NCI-H146 treated with DMSO at 0.1 percent for 48 hours (cell line): ENCODE measurements at regions not wholly inside any gene's neighbourhood (a gene's known extent, or its start where the extent isn't known, plus 50 kb on each side); places are given as distances from the start of the nearest gene placed in this dataset.
A peak's percentile ranks its signal among the peaks of the same experiment; 100 is the strongest.
"Not testable (repeated sequence)": the region's sequence is repeated elsewhere in the genome, so short reads cannot be mapped to it uniquely, and the experiment has no call there.

Source experiments
- DNase-seq: peaks from one replicate; lab custom pipeline; 2025; ENCODE audit not compliant: unreplicated experiment; lab: John Stamatoyannopoulos, UW

DNA sequence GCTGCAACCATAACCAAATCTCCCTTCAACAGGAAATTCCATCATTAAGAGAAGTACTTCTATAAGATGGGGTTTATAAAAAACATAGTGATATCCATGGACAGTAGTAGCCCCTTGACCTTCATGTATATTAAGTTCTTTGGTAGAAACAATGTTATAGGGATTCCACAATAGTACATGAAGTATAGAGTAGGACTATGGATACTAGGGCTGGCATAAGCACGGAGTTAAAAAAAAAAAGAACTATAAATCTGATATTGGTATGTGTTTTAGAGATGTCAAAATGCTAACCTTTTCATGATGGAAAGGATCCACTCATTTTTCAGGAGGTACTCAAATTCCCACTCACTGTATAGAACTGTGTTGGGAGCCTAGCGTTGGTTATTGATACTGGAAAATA is 337.6 kb downstream of the FGF10 start:
- peak; percentile 12 for DNase-seq

DNA sequence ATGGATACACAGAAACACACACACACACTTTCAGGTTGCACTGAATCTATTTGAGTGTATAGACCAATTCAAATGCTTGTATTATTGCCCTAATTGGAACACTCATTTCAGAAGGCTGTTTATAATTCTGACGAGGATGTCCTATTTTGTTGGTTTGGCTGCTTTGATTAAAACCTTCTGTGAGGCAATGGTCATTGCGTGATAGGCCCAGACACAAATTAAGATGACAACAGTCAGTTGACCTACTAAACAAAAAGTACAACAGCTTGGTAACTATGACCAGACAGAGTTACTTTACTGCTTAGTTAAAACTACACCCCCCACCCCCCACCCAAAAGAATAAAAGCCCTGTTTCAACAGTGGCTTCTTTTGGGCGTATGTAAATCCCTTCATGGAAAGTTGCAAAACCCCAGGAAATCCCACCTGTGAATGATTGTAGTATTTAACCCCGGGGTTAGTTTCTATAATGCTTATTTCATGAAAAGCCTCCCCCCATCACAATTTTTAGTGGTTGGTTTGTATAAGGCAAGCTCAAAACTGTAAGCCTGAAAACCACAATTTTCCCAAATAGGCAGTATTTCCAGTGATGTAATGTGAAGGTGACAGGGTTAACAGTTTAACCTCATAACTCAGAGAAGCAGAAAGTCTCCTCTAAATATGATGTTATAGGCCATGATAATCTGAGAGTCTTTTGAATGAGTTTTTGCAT is 340.8 kb downstream of the FGF10 start:
- DNase-seq, result no peak

DNA sequence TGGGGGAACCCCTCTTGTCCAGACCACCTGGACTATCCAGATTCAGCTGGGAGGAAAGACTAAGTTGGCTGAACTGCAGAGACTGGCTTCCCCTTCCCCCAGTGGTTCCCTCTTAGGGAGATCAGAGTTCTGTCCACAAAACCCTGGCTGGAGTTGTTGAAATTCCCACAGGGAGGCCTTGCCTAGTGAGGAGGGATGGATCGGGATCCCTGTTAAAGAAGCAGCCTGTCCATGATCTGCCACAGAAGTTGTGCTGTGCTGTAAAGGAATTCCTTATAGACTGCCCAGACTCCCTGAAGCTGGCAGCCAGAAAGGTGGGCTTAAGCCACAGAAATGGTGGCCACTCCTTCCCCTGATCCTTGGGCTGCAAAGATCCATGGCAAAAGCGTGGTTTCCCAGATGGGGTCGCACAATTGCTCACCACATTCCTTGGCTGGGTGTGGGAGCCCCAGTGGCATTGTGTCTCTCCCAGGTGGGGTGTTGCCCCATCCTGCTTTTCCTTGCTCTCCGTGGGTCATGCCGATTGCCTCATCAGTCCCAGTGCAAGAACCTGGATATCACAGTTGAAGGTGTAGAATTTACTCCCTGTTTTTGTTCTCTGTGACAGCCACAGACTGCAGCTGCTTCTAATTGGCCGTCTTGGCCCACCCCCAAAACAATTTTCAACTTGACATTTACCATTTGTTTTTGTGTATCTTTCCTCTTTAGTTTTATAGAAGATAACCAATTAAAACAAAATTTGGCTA is 342.4 kb downstream of the FGF10 start:
- no peak for DNase-seq

DNA sequence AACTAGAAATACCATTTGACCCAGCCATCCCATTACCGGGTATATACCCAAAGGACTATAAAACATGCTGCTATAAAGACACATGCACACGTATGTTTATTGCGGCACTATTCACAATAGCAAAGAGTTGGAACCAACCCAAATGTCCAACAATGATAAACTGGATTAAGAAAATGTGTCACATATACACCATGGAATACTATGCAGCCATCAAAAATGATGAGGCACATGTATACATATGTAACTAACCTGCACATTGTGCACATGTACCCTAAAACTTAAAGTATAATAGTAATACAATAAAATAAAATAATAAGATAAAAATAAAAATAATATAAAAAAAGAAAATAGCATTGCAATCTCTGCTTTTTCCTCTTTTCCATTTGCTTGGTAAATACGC is 344.7 kb downstream of the FGF10 start:
- not testable (repeated sequence) for DNase-seq

DNA sequence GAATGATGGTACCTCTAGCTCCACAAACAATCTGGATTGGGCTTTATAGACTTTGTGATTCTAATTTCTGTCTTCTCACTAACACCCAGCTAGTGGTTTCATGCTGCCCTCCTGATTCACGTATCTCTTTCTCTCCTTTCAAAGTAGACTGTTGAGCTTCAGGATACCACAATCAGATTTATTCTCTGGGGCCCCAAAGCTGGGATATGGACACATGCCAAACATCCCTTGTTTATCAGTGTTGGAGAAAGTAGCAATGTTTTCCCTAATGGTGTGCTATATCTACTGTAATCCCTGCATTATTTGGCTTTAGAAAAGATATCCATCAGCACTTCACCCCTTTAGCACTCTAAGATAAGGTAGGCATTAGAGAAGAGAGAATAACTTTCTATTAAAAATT is 361.0 kb downstream of the FGF10 start:
- no peak for DNase-seq

DNA sequence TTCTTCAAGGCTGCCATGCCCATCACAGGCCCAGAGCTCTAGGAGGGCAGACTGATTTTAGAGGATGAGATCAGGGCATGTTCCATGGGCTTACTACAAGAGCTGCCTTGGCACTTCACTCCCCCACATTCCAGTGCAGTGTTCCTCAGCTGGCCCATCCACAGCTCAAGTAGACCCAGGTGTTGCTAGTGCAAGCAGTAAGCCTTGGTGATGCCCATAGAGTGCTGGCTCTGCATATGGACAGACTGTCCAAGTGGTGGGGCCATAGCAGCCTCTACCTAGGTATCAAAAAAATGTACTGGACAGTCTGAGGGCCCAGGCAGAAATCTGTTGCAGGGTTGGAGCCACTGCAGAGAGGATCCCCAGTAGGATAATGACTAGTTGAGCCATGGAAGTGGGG is 366.6 kb downstream of the FGF10 start:
- no peak for DNase-seq

DNA sequence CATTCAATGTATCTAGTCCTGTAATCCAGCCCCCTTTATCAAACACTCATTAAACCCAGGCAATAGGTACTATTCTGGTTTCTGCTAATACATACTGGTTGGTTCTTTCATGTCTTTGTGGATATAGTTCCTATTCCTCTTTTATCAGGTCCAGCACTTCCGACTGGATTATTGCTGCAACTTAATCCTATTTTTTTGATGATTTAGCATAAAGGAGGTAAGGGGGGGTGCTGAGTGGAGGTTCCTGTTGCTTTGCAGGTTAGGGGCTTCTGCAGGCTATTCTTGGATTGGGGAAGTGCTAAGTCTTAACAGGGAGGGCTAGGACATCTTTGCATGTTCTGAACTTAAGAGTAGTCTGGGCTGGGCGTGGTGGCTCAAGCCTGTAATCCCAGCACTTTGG is 377.7 kb downstream of the FGF10 start:
- DNase-seq, result no peak

DNA sequence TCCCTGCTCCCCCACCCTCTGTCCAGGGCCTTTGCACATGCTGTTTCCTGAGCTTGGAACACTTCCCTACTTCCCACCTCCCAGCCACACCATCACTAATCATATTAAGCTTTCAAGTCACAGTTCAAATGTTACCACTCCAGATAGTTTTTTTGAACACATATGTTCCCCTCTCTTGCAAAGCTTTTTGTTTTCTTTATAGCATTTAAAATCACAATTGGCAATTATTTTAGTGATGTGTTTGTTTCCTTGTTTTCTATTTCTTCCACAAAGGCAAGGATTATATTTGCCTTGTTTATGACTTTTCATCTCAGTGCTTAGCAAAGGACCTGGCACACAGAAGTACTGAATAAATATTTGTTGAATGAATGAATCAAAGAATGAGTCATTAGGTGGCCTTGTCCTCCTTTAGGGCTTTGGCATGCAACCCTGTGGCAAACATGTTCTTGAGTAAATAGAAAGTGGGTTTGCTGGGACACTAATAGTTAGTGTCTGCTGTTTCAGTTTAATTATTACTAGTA is 386.8 kb downstream of the FGF10 start:
- no peak for DNase-seq

DNA sequence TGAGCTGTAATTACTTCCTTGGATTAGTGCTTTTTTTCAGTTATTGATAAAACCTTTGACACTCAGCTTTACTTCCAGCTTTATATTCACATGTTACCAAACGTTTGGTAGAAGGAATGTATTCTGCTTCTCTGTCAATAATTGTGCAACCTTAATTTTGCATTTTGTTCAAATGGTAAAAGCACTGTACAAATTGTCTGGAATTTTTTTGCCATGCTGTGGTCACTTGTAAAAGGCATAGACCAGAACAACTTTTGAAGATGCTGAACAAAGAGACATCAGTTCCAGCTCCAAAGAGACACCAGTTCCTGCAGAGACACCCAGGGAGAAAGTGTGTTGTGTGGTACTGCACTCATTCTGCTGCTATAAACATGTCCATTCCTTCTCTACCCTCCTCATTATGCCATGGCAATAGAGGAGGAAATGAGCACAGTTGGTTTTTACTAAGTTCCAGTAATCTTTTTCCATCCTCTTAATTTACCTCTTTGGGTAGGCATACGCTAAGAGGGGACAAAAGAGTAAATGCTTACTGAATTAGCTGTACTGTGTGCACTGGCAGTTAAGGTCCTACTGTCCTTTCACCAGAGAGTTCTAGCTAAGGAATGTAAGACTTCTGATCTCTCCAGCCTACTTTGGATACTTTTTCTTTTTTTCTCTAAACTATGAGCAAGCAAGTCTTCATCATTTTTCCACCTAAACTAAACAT is 387.4 kb downstream of the FGF10 start:
- DNase-seq, result no peak

DNA sequence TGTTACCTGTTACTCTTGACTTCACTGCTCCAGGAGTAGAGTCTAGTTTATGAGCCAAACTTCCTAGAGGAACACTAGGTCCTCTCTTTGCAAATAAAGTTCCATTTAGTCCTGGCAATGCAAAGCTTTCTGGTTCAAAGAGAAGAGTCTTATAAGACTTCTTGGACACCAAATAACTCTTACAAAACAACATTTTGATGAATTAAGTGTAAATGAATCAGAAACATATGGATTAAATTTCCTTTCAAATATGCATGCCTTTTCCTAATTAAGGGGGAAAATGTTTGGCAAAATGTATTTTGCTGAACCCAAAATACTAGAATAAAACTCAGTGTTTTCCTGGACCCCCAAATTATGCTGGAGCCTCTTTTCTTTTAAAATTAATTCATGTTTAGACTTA is 388.0 kb downstream of the FGF10 start:
- DNase-seq, result no peak

DNA sequence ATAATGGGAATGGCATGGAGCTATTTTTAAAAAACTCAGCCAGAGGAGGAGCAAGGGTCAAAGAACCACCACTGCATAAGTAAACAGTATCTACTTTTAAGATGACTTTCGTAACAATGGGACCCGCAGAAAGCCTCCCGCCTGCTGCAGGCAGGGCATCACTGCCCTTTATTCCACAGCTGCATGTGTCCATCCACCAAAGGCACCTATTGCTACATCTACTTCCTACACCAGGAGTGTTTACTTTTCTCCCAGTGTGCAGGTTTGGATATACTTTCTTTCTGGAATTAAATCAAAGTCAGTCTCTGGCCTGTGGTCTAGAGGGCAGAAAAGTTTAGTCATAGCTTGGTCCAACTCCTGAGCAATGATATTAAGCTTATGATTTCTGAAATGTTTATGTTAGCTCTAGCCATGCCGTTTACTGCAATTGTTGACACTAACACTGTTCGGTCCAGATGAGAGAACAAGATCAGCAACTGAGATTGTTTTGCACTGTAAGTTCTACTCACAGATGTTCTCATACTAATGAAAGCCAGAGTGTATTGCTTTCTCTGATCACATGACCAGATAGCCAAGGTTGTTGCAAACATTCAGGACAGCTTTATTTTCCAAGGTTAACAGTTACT is 391.5 kb downstream of the FGF10 start:
- no peak for DNase-seq

DNA sequence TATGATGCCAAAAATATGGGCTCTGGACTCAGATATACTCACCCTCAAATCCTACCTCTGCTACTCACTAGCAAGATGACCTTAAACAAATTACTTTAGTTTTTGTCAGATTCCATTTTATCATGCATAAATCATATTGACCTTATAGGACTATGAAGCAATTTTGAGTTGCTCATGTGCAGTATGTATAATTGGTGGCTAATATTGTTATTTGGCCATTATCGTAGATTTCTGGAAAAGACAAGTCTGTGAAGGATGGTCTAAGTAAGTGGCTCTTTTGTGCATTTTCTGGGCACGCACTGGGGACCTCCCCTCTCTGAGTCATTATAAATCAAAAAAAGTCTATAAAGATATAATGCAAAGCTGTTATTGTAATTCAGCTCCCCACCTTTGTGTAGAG is 393.0 kb downstream of the FGF10 start:
- DNase-seq, result no peak

DNA sequence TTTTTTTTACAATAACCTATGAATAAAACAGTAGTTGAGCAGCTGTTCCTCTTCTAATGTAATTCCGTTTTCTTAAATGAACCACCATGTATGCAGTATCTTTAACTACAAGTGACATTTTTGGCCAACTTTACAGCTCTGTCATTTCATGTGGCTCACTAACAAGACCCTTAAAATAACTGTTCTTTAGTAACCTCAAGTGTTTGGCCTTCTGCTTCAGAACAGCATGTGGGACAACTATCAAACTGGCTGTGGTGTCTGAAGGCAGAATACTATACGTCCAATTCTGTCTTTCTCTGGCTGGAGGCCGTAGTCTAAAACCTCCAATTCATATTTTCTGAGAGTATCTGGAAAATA is 391.4 kb downstream of the NNT start:
- no peak for DNase-seq

DNA sequence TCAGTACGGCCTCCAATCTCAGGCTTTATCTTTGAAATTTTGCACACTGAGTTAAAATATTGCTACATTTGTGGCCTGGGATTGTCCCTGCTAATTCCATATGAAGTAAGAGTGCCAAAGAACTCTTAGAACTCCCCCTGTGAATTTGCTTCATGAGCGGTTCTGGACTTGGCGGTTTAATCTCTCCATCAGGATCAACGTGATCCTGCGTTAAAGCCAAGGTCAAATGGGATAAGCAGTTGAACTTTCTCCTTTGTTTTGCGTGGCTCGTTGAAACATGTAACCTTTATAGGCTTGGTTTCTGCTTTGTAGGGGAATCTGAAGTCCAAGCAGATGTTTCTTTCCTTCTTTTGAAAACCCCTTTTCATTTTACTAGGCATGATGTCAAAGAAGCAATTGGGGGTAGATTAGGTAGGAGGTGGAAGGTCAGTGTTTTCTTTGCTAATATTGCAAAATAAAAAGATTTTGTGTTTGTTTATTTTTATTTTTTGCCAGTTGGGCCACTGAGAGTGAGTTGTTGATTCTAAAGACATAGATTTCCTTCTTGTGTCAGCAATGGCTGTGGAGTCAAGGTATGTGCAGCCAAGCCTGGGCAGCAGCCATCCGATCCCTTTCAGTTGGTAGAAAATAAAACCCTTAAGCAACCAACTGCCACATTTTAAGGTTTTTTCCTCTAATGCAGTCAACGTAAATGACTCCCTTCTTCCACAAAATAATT is 390.8 kb downstream of the NNT start:
- no peak for DNase-seq

DNA sequence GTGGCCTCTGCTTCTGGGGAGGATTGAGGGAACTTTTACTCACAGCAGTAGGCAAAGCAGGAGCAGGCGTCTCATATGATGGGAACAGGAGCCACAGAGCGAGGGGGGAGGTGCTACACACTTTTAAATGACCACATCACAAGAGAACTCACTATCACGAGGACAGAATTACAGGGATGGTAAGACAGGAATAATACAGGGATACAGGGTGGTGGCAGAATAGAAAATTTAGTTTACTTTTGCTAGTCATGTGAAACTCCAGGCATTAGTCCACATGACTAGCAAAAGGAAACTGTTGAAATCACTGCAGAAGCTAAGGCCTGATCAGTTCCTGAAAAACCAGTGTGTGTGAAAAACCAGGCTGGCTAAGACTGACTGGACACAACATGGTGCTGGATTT is 382.4 kb downstream of the NNT start:
- DNase-seq, result no peak

DNA sequence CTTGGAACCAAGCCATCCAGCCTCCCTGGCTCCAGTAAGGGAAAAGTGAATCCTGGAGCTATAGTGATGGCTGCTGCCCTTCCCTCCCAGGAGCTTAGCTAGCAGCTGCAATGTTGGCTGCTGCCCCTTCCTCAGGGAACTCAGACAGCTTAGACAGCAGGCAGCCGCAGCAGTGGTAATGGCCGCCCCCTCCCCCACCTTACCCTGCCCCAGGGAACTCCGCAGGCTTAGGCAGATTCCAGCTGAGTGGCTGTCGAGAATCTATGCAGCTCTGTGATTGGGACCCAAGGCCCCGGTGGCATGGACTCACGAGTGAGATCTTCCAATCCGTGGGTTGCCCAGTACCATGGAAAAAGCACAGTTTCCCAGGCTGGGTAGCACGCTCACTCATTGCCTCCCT is 378.6 kb downstream of the NNT start:
- no peak for DNase-seq

DNA sequence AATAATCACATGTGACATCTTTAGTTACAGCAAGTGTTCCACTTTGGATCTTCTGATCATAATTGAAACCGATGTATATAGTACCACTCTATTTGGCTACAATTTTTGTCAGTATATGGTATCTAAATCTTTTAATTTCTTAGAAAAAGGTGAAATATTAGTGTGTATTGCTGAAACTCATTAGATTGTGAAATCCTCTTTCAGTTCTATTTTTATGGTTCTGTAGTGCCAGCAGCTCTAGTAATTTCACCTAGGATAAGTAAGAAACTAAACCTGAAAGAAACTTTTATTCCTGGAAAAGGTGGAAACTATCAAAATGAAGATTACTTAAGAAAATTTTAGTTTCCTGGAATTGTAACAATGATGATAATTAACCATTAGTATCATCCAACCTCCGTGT is 370.9 kb downstream of the NNT start:
- no peak for DNase-seq

DNA sequence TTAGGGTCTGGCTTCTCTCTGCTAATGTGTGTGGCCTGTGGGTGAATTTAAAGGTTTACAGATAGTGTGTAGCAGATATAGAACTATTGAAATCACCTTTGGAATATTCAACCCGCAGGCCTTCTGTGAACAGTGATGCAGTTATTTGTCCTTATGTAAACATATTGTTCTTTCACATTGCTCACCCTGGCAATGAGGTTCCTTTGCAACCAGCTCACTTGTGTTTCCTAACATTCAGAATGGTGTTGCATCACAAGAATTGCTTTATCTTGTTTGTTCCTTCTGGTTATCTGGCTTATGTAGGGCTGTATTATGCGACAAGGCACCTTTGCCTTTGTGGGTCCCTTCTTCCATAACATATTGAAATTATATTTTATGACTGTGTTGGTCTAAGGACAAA is 370.3 kb downstream of the NNT start:
- DNase-seq, result no peak

DNA sequence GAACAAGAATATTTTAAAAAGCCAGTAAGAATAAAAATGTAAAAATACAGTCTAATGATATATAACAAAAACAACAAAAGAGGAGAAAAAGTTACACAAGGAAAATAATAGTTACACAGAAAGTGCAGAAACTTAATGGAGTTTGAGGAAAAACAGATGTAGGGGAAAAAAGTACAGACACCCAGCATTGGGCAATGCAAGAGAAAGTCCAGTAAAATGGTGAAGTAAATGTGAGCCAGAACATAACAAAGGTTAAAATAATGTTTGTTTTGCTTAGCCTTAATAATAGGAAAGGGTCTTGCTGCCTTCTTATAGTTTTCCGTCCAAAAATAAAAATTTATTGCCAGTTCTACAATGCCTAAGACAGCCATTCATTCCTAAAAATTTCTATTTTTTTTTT is 364.2 kb downstream of the NNT start:
- DNase-seq, result no peak

DNA sequence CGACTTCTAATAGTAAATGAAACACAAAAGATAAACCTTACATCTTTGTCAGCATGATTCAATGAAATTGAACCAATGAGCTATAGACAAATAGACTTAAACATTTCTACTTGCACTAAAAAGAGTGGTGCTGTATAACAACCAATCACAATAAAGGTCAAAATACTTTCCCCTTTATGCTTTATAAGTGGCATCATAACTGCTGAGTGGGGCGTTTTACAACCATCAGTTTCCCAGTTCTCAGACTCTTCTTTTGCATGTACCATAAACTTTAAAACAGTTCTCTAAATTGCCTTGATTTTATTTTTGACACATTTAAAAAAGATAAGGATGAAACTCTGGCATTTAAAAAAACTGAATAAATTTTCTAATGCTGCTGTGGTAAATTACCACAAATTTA is 356.2 kb downstream of the NNT start:
- no peak for DNase-seq

DNA sequence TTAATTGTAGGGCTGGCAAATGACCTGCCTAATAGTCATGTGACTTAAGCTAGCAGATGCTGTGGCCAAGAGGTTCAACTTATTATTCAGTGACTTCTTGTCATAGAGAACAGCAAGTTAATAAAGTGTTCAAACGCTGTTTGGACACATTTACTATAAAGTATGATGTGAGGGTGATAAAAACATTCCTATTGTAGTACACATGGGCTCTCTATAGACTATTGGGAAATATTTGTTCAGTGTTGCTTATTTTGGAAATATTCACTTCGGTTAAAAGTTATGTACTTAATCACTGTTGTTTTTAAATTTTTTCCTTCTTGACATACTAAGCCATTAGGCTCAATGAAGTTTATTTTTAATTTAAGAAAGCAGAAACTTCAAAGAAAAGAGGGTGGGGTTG is 345.0 kb downstream of the NNT start:
- no peak for DNase-seq
